ENCODE measurements at regions not wholly inside any gene's neighbourhood (a gene's known extent, or its start where the extent isn't known, plus 50 kb on each side); places are given as distances from the start of the nearest gene placed in this dataset.
"Not testable (repeated sequence)": the region's sequence is repeated elsewhere in the genome, so short reads cannot be mapped to it uniquely, and the experiment has no call there.

- H3K27ac ChIP-seq (ENCODE audit: low read length): no peak overlapping the region
- no peak overlapping the region for H3K4me3 ChIP-seq (ENCODE audit: low read depth in 1 of 2, low read length in 2 of 2)
- H3K27me3 ChIP-seq (ENCODE audit: insufficient read depth, low read length, poor library complexity): peaks cover 7% of the 10 kb centered on the region
- no peaks in the 10 kb centered on the region for H3K4me1 ChIP-seq (ENCODE audit: insufficient read depth, low read length)
- no peaks in the 10 kb centered on the region for H4K20me1 ChIP-seq (ENCODE audit: insufficient read depth, low read length)
- TF ChIP-seq EZH2 (IDR thresholded peaks at IDR 0.05; ENCODE audit: borderline replicate concordance, low read depth, low read length, severe bottlenecking): no peak
- TF ChIP-seq CTCF (IDR thresholded peaks at IDR 0.05; ENCODE audit: borderline replicate concordance, extremely low read depth, low read length, poor library complexity, severe bottlenecking): no peak
- H3K9me3 ChIP-seq (ENCODE audit: insufficient read depth, low read length, severe bottlenecking): no peaks in the 10 kb centered on the region
- no peak overlapping the region for H2AFZ ChIP-seq (ENCODE audit: low read depth, low read length)
- no peak overlapping the region for H3K9ac ChIP-seq (ENCODE audit: low read depth, low read length)
- no peak for ATAC-seq (ENCODE audit: insufficient read depth, low read depth)
- DNase-seq: no peak
- no peaks in the 10 kb centered on the region for H3K79me2 ChIP-seq (ENCODE audit: insufficient read depth, low read length)
- no peaks in the 10 kb centered on the region for H3K36me3 ChIP-seq (ENCODE audit: insufficient read depth, low read length)
- no peak overlapping the region for H3K4me2 ChIP-seq (ENCODE audit: insufficient read depth, low read length)
Measured at GRCh38 chr3:43236008-43236407, 50.3 kb upstream of the SNRK start.

GRCh38 chr3:43233062-43233461 lies 53.3 kb upstream of the SNRK start:
- Histone ChIP-seq H3K36me3 (ENCODE audit: insufficient read depth, low read length) (no peaks in the 10 kb centered on the region), H3K4me2 (ENCODE audit: insufficient read depth, low read length) (no peak overlapping the region), H3K4me1 (ENCODE audit: insufficient read depth, low read length) (no peaks in the 10 kb centered on the region), H3K4me3 (ENCODE audit: low read depth in 1 of 2, low read length in 2 of 2) (no peak overlapping the region), H3K27me3 (ENCODE audit: insufficient read depth, low read length, poor library complexity) (peaks cover 7% of the 10 kb centered on the region), H3K9me3 (ENCODE audit: insufficient read depth, low read length, severe bottlenecking) (no peaks in the 10 kb centered on the region), H2AFZ (ENCODE audit: low read depth, low read length) (no peak overlapping the region), H3K27ac (ENCODE audit: low read length) (no peak overlapping the region), H3K9ac (ENCODE audit: low read depth, low read length) (no peak overlapping the region), H3K79me2 (ENCODE audit: insufficient read depth, low read length) (no peaks in the 10 kb centered on the region), H4K20me1 (ENCODE audit: insufficient read depth, low read length) (no peaks in the 10 kb centered on the region)
- TF ChIP-seq EZH2 (IDR thresholded peaks at IDR 0.05; ENCODE audit: borderline replicate concordance, low read depth, low read length, severe bottlenecking): no peak
- ATAC-seq (ENCODE audit: insufficient read depth, low read depth) (no peak), DNase-seq (no peak)

GRCh38 chr3:43231276-43232000 lies 54.9 kb upstream of the SNRK start:
- no peak for TF ChIP-seq CTCF (IDR thresholded peaks at IDR 0.05; ENCODE audit: borderline replicate concordance, extremely low read depth, low read length, poor library complexity, severe bottlenecking)
- TF ChIP-seq EZH2 (IDR thresholded peaks at IDR 0.05; ENCODE audit: borderline replicate concordance, low read depth, low read length, severe bottlenecking): no peak
- H4K20me1 ChIP-seq (ENCODE audit: insufficient read depth, low read length): no peaks in the 10 kb centered on the region
- H3K4me1 ChIP-seq (ENCODE audit: insufficient read depth, low read length): no peaks in the 10 kb centered on the region
- H3K36me3 ChIP-seq (ENCODE audit: insufficient read depth, low read length): no peaks in the 10 kb centered on the region
- H2AFZ ChIP-seq (ENCODE audit: low read depth, low read length): no peak overlapping the region
- no peak overlapping the region for H3K4me3 ChIP-seq (ENCODE audit: low read depth in 1 of 2, low read length in 2 of 2)
- H3K9ac ChIP-seq (ENCODE audit: low read depth, low read length): no peak overlapping the region
- H3K4me2 ChIP-seq (ENCODE audit: insufficient read depth, low read length): no peak overlapping the region
- ATAC-seq (ENCODE audit: insufficient read depth, low read depth) (no peak), DNase-seq (no peak)
- H3K27ac ChIP-seq (ENCODE audit: low read length): no peak overlapping the region
- no peaks in the 10 kb centered on the region for H3K9me3 ChIP-seq (ENCODE audit: insufficient read depth, low read length, severe bottlenecking)
- H3K27me3 ChIP-seq (ENCODE audit: insufficient read depth, low read length, poor library complexity): peaks cover 4% of the 10 kb centered on the region
- no peaks in the 10 kb centered on the region for H3K79me2 ChIP-seq (ENCODE audit: insufficient read depth, low read length)

GRCh38 chr3:43229865-43230264 lies 56.5 kb upstream of the SNRK start:
- not testable (repeated sequence) for H3K36me3 ChIP-seq (ENCODE audit: insufficient read depth, low read length); H4K20me1 ChIP-seq (ENCODE audit: insufficient read depth, low read length); H3K27me3 ChIP-seq (ENCODE audit: insufficient read depth, low read length, poor library complexity); H3K4me3 ChIP-seq (ENCODE audit: low read depth in 1 of 2, low read length in 2 of 2); H3K9me3 ChIP-seq (ENCODE audit: insufficient read depth, low read length, severe bottlenecking); ATAC-seq (ENCODE audit: insufficient read depth, low read depth); H3K9ac ChIP-seq (ENCODE audit: low read depth, low read length); H3K4me1 ChIP-seq (ENCODE audit: insufficient read depth, low read length); H3K27ac ChIP-seq (ENCODE audit: low read length); H2AFZ ChIP-seq (ENCODE audit: low read depth, low read length); H3K4me2 ChIP-seq (ENCODE audit: insufficient read depth, low read length); H3K79me2 ChIP-seq (ENCODE audit: insufficient read depth, low read length); DNase-seq

- H3K9ac ChIP-seq (ENCODE audit: low read depth, low read length); H3K36me3 ChIP-seq (ENCODE audit: insufficient read depth, low read length): not testable (repeated sequence)
Measured at GRCh38 chr3:43227685-43228084, 58.7 kb upstream of the SNRK start.

More at GRCh38 chr3:43227685-43228084, 58.7 kb upstream of the SNRK start:
- not testable (repeated sequence) for DNase-seq; H4K20me1 ChIP-seq (ENCODE audit: insufficient read depth, low read length); ATAC-seq (ENCODE audit: insufficient read depth, low read depth); H3K9me3 ChIP-seq (ENCODE audit: insufficient read depth, low read length, severe bottlenecking); H3K4me3 ChIP-seq (ENCODE audit: low read depth in 1 of 2, low read length in 2 of 2); H3K27ac ChIP-seq (ENCODE audit: low read length); H2AFZ ChIP-seq (ENCODE audit: low read depth, low read length); H3K4me2 ChIP-seq (ENCODE audit: insufficient read depth, low read length); H3K27me3 ChIP-seq (ENCODE audit: insufficient read depth, low read length, poor library complexity); H3K79me2 ChIP-seq (ENCODE audit: insufficient read depth, low read length); H3K4me1 ChIP-seq (ENCODE audit: insufficient read depth, low read length)
